ENCODE measurements at regions not wholly inside any gene's neighbourhood (a gene's known extent, or its start where the extent isn't known, plus 50 kb on each side); places are given as distances from the start of the nearest gene placed in this dataset.

GRCh38 chr2:157184161-157184895 is 73.2 kb upstream of the GALNT5 start:
- DNase-seq (ENCODE audit: low spot score): no peak

DNA sequence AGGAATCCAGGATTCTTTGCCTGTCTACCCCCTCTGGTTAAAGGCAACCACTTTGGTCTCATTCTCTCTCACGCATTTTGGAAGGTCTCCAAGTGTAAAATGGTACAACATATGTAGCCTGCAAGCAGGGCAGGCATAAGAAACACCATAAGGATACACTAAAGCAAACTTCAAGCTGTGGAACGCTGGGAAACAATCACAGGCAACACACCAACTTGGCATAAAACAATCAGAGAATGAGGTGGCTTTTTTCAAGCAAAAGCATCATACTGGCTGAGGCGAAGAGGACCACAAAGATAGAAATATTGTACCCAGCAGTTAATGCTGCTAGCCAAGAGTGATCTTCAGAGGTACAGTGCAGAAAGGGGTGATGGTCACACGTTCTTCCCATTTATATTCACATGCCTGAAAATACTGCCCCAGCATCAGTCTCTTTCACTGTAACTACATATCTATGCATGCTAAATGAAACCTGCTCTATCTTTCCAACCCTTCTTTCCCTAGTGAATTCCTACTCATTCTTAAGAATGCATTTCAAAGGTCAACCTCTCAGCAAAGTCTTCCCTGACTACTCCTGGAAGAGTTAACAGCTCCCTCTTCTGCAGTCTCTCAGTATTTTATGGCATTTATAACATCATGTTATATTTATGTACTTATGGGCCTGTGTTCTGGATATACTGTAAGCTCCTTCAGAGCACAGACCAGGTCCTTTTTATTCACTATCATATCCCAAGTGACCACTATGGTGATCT is 71.9 kb upstream of the GALNT5 start:
- no peak for DNase-seq (ENCODE audit: low spot score)

- no peak for DNase-seq (ENCODE audit: low spot score)
These were observed 67.4 kb upstream of the GALNT5 start for GRCh38 chr2:157190151-157190550.

DNA sequence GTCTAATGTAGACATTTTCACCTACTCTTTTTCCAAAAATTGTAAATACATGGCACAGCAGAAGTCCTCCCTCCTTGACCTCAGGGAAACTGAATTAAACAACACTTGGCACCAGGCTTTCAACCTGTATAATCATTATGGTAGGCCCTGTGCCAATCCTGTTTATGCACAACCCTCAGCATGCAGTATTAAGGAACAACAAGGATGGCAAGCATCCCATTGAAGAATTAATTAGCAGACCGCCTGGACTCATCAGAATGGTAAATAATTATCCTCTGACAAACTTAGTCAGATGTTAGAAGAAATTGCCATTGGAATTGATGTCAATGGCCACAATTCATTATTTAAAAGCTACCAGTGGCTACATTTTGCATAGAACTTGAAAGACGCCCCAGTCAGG is 66.3 kb upstream of the GALNT5 start:
- DNase-seq (ENCODE audit: low spot score): no peak

DNA sequence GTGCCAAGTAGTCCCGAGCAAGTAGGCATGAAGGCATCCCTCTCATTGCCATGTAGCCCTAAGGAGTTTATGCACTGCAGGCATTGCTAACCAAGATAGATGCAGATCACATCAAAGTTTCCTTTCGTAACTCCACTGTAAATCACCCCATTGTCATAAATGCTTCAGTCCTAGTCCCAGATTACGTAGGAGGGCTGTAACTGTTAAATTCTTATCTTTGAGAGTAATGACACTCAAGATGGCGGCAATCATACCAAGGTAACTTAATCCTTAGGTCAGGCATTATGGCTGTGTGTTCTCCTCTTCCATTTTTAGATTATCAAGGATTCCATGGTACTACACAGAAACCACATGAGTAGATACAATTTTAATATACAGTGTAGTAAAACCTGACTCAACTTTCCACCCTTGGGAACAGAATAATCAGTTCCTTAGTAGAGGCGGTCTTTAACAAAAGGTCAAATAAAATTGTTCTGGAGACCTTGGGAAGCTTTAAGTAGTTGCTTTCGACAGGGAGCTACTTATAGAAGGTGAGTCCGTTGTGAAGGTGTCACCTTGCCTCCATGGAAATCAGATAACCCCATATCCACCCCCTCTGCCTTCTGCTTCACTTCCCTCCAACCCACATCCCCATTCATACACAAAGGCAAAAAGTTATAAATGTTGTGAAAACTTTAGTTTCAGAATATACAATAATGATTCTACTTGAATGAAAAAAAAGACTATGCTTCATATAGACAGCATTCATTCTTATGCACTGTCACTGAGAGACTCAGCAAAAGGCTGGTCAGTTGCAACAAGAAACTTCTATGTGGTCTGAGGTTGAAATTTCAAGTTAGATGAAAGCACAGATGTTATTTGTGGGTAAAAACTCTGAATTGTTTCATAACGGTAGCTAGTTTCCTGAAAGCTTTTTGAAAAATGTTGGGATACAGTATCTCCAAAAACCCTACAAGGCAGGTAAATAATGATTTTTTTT is 64.8 kb upstream of the GALNT5 start:
- DNase-seq (ENCODE audit: low spot score): no peak

- DNase-seq (ENCODE audit: low spot score): no peak
These were observed 64.0 kb upstream of the GALNT5 start for GRCh38 chr2:157193461-157193860.

GRCh38 chr2:157194097-157194688 is 63.3 kb upstream of the GALNT5 start:
- DNase-seq (ENCODE audit: low spot score): peak; percentile 22

DNA sequence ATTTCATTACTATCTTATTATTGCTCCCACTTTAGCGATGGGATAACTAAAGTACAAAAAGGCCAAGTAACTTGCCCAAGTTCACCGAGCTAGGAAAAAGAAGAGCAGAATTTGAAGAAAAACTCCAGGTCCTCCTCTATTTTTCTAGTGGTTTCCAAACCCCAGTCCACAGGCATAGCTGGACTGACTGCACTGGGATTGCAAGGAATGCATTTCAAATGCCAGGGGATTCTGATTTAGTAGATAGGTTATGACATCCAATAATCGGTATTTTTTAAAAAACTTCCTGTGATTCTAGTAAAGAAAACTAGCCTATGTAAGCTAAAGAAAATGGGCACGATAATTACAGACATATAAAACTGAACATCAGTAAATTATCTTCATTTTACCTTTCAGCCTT is 62.7 kb upstream of the GALNT5 start:
- no peak for DNase-seq (ENCODE audit: low spot score)

- no peak for DNase-seq (ENCODE audit: low spot score)
These were observed 60.5 kb upstream of the GALNT5 start for GRCh38 chr2:157196956-157197355.

DNA sequence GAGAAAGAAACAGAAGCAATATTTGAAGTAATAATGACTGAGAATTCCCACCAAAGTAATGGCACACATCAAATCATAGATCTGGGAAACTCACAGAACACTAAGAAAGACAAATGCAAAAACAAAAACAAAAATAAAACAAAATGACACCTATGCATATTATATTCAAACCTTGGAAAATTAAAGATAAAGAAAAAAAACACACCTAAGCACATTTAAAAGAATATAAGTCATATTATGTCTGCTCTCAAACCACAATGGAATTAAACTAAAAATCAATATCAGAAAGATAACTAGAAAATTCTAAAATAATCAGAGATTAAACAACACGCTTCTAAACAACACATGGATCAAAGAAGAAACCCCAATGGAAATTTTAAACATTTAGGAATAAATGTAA is 59.7 kb upstream of the GALNT5 start:
- no peak for DNase-seq (ENCODE audit: low spot score)

- DNase-seq (ENCODE audit: low spot score): no peak
These were observed 53.9 kb upstream of the GALNT5 start for GRCh38 chr2:157203651-157204050.

DNA sequence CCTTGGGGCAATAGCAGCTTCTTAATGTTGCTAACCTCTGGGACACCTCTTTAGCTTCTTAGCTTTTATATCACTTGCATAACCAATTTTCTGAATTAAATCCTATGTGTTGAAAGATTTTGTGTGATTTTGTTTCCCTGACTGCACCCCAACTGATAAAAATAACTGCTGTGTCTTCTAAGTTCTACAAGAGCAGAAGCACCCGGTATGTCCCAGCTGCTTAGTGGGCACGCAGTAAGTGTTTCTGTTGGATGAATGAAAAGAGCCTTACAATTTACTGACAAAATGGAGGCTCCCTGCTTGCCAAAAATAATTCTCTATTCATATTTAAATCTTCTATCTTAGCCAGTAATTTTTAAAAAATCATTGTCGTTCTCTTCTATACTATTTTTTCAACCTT is 53.1 kb upstream of the GALNT5 start:
- DNase-seq (ENCODE audit: low spot score): no peak

- DNase-seq (ENCODE audit: low spot score): no peak
These were observed 50.6 kb upstream of the GALNT5 start for GRCh38 chr2:157206916-157207315.

Data from HuH-7.5 (cell line).